GM13976 (cell line): ENCODE measurements at regions not wholly inside any gene's neighbourhood (a gene's known extent, or its start where the extent isn't known, plus 50 kb on each side); places are given as distances from the start of the nearest gene placed in this dataset.

ENCODE experiments used
- DNase-seq: peaks from one replicate; pipeline ENCODE4 v3.0.0; 2012; ENCODE audit warnings: low spot score
- in situ Hi-C: fragments of 300-500 bp; cut with MboI; formaldehyde crosslinking; loops from one replicate; pipeline ENCODE4 v1.12.0; 2022; ENCODE audit warnings: low sequenced_read_pairs, mixed read lengths, inconsistent platforms; ENCODE audit not compliant: unreplicated experiment
- TF ChIP-seq, protein P1 (sequence below): IDR thresholded peaks from 2 replicates; pipeline ENCODE4 v1.5.1; 2012; ENCODE audit warnings: borderline replicate concordance, mild to moderate bottlenecking; ENCODE audit not compliant: insufficient read depth; ENCODE audit errors: extremely low read depth, missing control alignments, control extremely low read depth

- no peak for DNase-seq
- TF ChIP-seq, protein P1, sequence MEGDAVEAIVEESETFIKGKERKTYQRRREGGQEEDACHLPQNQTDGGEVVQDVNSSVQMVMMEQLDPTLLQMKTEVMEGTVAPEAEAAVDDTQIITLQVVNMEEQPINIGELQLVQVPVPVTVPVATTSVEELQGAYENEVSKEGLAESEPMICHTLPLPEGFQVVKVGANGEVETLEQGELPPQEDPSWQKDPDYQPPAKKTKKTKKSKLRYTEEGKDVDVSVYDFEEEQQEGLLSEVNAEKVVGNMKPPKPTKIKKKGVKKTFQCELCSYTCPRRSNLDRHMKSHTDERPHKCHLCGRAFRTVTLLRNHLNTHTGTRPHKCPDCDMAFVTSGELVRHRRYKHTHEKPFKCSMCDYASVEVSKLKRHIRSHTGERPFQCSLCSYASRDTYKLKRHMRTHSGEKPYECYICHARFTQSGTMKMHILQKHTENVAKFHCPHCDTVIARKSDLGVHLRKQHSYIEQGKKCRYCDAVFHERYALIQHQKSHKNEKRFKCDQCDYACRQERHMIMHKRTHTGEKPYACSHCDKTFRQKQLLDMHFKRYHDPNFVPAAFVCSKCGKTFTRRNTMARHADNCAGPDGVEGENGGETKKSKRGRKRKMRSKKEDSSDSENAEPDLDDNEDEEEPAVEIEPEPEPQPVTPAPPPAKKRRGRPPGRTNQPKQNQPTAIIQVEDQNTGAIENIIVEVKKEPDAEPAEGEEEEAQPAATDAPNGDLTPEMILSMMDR = no peak
- in situ Hi-C loops = no loop called here
These were observed 73.3 kb downstream of the RFC3 start for GRCh38 chr13:33891196-33891742.

DNA sequence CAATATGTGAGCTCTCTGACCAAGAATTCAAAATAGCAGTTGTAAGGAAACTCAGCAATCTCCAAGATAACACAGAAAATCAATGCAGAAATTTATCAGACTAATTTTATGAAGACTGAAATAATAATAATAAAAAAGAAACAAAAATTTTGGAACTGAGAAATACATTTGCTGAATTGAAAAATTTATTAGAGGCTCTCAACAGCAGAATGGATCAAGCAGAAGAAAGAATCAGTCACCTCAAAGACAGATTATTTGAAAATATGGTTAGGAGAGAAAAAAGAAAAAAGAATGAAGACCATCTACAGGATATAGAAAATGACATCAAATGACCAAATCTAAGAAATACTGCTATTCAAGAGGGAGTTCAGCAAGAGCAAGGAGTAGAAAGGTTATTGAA is 75.6 kb downstream of the RFC3 start:
- in situ Hi-C loops = no loop called here
- no peak for DNase-seq

DNA sequence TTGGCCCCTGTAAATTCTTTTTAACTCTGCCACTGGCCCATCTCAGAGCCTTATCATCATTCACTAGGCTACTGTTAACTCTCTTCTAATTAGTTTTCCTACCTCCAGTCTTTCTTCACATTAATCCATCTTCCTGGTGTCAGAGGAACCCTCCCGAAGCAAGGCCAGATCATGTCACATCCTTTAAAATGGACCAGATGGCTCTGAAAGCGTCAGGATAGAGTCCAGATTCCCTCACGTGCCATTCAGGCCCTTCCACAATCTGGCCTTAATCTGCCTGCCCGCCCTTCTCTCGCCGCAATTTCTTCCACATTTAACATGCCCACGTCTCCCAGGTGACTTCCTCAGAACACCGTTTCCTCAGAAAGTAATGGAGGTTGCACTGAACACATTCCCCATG is 86.5 kb downstream of the RFC3 start:
- in situ Hi-C loops = no loop called here
- no peak for DNase-seq
- TF ChIP-seq, protein P1 = no peak

More for the DNA sequence above, 75.6 kb downstream of the RFC3 start:
- TF ChIP-seq, protein P1 = no peak

DNA sequence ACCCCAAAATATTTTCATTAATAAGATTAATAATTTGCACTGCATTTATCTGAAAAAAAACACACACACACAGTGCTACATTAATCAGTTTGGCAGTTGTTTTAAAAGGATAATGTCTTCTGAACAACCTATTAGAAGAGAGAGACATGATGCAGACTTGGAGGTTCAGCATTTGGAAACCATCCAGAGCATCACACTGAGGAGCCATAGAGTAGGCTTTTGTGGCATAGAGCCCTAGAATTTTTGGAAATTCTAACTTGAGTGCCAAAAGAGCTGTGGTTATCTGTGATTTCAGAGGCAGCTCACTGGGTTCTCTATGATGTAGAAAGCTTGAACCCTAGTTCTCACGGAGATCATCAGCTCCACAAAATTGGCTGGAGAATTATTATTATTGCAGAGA is 90.2 kb downstream of the RFC3 start:
- TF ChIP-seq, protein P1 = no peak
- in situ Hi-C loops = no loop called here
- DNase-seq = no peak

DNA sequence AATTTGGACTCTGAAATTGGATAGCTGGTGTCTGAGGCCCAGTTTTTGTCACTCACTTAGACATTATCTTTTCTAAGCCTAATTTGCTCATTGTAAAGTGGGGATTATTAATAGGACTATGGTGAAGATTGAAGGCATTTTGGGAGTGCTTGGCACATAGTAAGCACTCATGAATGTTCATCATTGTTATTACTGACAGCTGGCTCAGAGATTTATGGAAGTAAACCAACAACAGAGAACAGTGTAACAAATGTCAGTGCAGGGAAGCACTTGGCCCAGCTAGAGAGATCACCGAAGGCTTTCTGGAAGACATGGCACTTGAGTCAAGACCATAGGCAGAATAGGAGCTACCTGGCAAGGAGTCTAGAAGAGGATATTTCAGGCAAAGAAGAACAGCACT is 92.3 kb downstream of the RFC3 start:
- in situ Hi-C loops = no loop called here
- TF ChIP-seq, protein P1 = no peak
- DNase-seq = no peak

DNA sequence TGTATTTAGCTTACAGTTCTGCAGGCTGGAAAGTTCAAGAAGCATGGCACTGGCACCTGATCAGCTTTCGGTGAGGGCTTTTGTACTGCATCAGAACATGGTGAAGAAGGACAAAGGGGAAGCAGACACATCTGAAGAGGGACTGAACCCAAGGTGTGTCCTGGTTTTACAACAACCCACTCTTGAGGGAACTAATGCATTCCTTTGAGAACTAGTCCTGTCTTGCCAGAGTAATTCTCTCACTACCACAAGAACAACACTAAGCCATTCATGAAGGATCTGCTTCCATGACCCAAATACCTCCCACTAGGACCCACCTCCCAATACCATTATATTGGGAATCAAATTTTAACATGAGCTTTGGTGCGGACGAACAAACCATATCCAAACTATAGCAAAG is 93.6 kb downstream of the RFC3 start:
- no peak for DNase-seq
- in situ Hi-C loops = no loop called here
- TF ChIP-seq, protein P1 = no peak
